Stomach (tissue), 8 donors: ENCODE measurements at regions not wholly inside any gene's neighbourhood (a gene's known extent, or its start where the extent isn't known, plus 50 kb on each side); places are given as distances from the start of the nearest gene placed in this dataset.
"Not testable (repeated sequence)": the region's sequence is repeated elsewhere in the genome, so short reads cannot be mapped to it uniquely, and the experiment has no call there.

ENCODE experiments used
- DNase-seq, 2 donors: peaks; one replicate each; pipeline versions ENCODE4 v3.0.0 to v3.0.0-alpha.2; 2013 to 2019
- H3K27ac ChIP-seq, 5 donors: fragments of 200-600 bp in 4 of 5; sonication (generic) in 4 of 5; one replicate each; pipeline ENCODE4 v1.5.1; 2013 to 2019; ENCODE audit warnings: mild to moderate bottlenecking in 1 of 5, moderate library complexity in 1 of 5
- H3K27me3 ChIP-seq, 3 donors: fragments of 200-600 bp; sonication (generic); one replicate each; pipeline ENCODE4 v1.5.1; 2017 to 2019; ENCODE audit warnings: mixed run types in 1 of 3
- H3K36me3 ChIP-seq, 4 donors: fragments of 200-600 bp; sonication (generic); 1 replicate in 3 of 4; 2 replicates in 1 of 4; pipeline ENCODE4 v1.5.1; 2016 to 2019
- H3K4me1 ChIP-seq, 4 donors: fragments of 200-600 bp; sonication (generic); one replicate each; pipeline ENCODE4 v1.5.1; 2016 to 2019
- H3K4me3 ChIP-seq, 4 donors: fragments of 200-600 bp; sonication (generic) in 3 of 4; one replicate each; pipeline ENCODE4 v1.5.1; 2016 to 2019; ENCODE audit warnings: mild to moderate bottlenecking in 1 of 4
- H3K9me3 ChIP-seq, 4 donors: fragments of 200-600 bp; sonication (generic); one replicate each; pipeline ENCODE4 v1.5.1; 2016 to 2019
- EP300 ChIP-seq: sonication (generic); formaldehyde crosslinking; IDR thresholded peaks from one replicate; pipeline ENCODE4 v1.6.1; 2017; ENCODE audit warnings: antibody characterized with exemption
- POLR2A ChIP-seq, 4 donors: fragments of 450-650 bp; IDR thresholded peaks; one replicate each; pipeline ENCODE4 v1.6.1; 2016; ENCODE audit warnings: antibody characterized with exemption in 4 of 4, control low read depth in 2 of 4, mild to moderate bottlenecking in 1 of 4, moderate library complexity in 1 of 4
- POLR2AphosphoS5 ChIP-seq, 3 donors: sonication (generic); formaldehyde crosslinking; IDR thresholded peaks; one replicate each; pipeline ENCODE4 v1.6.1; 2016; ENCODE audit warnings: antibody characterized with exemption in 3 of 3
- WGBS, 5 donors: extraction: QIAGEN DNeasy Blood & Tissue Kit in 3 of 5; methylation state at CpG; one replicate each; pipeline versions ENCODE4 v1.1.5 to v1.1.7; 2013 to 2018; 5-methylcytosine and 5-hydroxymethylcytosine counted together
- intact Hi-C: fragments of 100-400 bp; cut with DNase I; formaldehyde crosslinking; loops from one replicate; pipeline ENCODE4 v1.15.1; 2023; ENCODE audit warnings: low total_unique reads
- TF ChIP-seq, protein P1 (sequence below), 7 experiments: fragments of 450-650 bp in 4 of 7; fragments of 200-600 bp in 3 of 7; sonication (generic) in 3 of 7; IDR thresholded peaks; one replicate each; pipeline ENCODE4 v1.5.1; 2016 to 2019; ENCODE audit warnings: antibody characterized with exemption in 7 of 7, control low read depth in 2 of 7, mild to moderate bottlenecking in 1 of 7
- donor health status: healthy with polysubstance abuse.
- donor health status: Bipolar disorder and iron deficiency.
- donor health status: healthy.

DNA sequence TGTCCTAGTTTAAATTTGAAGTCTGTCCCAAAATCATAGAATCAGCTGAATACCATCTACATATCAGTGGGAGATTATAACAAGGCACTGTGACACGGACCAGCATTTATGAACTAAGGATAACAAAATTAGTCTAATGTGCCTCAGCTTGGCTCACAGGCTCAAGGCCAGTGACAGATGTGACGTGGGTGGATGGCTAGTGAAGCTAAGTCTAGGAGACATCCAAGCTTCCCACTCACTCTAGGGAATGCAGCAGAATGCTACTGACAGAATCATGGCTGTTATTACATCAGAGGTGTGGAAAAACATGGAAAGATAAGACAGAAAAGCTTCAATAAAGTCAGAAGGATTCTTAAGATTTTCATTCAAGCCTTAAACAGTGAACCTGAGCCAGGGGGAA lies 329.9 kb downstream of the NAF1 start:
- H3K4me1 ChIP-seq = no peaks in the 10 kb centered on the region
- intact Hi-C loops = no loop called here
- H3K36me3 ChIP-seq = no peaks in the 10 kb centered on the region
- no peaks in the 10 kb centered on the region for H3K27me3 ChIP-seq
- WGBS, 5 donors = 56 to 74% (median 71%) methylated on average over 2 of the region's 2 CpGs
- TF ChIP-seq EP300 (no peak), POLR2AphosphoS5 (IDR thresholded peaks at IDR 0.05) (no peak), POLR2A (IDR thresholded peaks at IDR 0.05) (no peak)
- TF ChIP-seq, protein P1, sequence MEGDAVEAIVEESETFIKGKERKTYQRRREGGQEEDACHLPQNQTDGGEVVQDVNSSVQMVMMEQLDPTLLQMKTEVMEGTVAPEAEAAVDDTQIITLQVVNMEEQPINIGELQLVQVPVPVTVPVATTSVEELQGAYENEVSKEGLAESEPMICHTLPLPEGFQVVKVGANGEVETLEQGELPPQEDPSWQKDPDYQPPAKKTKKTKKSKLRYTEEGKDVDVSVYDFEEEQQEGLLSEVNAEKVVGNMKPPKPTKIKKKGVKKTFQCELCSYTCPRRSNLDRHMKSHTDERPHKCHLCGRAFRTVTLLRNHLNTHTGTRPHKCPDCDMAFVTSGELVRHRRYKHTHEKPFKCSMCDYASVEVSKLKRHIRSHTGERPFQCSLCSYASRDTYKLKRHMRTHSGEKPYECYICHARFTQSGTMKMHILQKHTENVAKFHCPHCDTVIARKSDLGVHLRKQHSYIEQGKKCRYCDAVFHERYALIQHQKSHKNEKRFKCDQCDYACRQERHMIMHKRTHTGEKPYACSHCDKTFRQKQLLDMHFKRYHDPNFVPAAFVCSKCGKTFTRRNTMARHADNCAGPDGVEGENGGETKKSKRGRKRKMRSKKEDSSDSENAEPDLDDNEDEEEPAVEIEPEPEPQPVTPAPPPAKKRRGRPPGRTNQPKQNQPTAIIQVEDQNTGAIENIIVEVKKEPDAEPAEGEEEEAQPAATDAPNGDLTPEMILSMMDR (IDR thresholded peaks at IDR 0.05) = no peak
- no peak overlapping the region for H3K4me3 ChIP-seq
- peaks cover 0 to 5% (median 0%) of the 10 kb centered on the region in 4 donors for H3K9me3 ChIP-seq
- no peak for DNase-seq
- H3K27ac ChIP-seq = no peak overlapping the region

- DNase-seq, H3K9me3 ChIP-seq, H3K36me3 ChIP-seq, intact Hi-C loops, H3K27ac ChIP-seq, H3K4me3 ChIP-seq, H3K4me1 ChIP-seq, H3K27me3 ChIP-seq: not testable (repeated sequence)
- WGBS, 5 donors = 81 to 89% (median 85%) methylated on average over 6 of the region's 6 CpGs
Measured at GRCh38 chr4:162836258-162836657, 330.4 kb downstream of the NAF1 start.

DNA sequence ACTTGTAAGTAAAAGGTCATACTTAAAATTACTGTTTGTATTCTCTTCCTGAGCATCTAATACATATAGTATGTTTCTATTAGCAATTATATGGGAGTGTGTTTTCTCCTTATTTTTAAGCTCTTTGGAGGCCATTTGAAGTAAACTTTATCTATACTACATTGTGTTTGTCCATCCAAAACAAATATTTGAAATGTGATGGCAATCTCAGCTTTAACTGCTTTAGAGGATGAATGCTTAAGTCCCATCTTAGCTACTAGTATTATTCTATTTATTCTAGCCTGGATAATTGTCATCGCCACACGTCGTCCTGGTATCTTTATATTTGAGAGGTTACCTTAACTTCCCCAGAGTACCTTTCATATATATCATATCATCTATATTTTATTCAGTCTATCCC lies 335.8 kb downstream of the NAF1 start:
- intact Hi-C loops = no loop called here
- Histone ChIP-seq H3K36me3 (no peaks in the 10 kb centered on the region), H3K4me3 (no peak overlapping the region), H3K9me3 (peaks cover 0 to under 1% (median 0%) of the 10 kb centered on the region in 4 donors), H3K4me1 (no peaks in the 10 kb centered on the region), H3K27ac (no peak overlapping the region), H3K27me3 (no peaks in the 10 kb centered on the region)
- WGBS, 5 donors = 40 to 62% (median 53%) methylated on average over 3 of the region's 3 CpGs
- TF ChIP-seq, protein P1 (IDR thresholded peaks at IDR 0.05) = no peak
- TF ChIP-seq EP300 (no peak), POLR2AphosphoS5 (IDR thresholded peaks at IDR 0.05) (no peak), POLR2A (IDR thresholded peaks at IDR 0.05) (no peak)
- no peak for DNase-seq

- H3K4me1 ChIP-seq, H3K27ac ChIP-seq, H3K27me3 ChIP-seq, H3K36me3 ChIP-seq, intact Hi-C loops, H3K4me3 ChIP-seq, DNase-seq: not testable (repeated sequence)
- peaks cover 0 to 26% (median 18%) of the 10 kb centered on the region in 4 donors for H3K9me3 ChIP-seq
- WGBS, 5 donors = 87 to 93% (median 90%) methylated on average over 9 of the region's 9 CpGs
Measured at GRCh38 chr4:162817374-162817773, 349.3 kb downstream of the NAF1 start.

DNA sequence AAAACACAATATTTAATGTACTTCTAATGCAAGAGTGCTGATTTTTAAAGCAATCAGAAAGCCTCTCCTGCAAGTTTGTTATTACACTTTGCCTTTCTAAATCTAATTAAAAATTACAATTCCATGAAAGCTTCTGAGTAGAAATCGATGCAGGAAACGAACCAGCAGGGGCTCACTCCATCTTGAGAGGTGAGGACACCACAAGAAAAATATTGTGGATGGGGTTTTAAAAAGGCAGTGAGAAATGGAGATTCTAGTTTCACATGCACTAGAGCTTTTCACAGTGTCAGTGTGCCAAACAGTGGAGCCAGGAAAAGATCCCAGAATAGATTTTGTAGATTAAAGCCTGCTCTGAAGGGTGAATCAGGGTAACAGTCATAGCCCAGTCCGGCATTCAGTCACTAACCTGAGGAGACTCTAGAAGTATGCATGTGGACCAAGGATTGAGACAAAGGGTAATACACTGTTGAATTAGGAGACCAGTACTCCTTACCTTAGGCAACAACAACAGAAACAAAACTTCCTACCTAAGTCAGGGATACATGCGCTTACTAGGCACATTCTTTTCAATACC lies 362.3 kb downstream of the NAF1 start:
- H3K36me3 ChIP-seq = no peaks in the 10 kb centered on the region
- no peak overlapping the region for H3K27ac ChIP-seq
- intact Hi-C loops = no loop called here
- no peak for TF ChIP-seq POLR2AphosphoS5 (IDR thresholded peaks at IDR 0.05)
- no peak for TF ChIP-seq POLR2A (IDR thresholded peaks at IDR 0.05)
- TF ChIP-seq EP300 = no peak
- TF ChIP-seq, protein P1 (IDR thresholded peaks at IDR 0.05) = no peak
- H3K27me3 ChIP-seq = no peaks in the 10 kb centered on the region
- H3K9me3 ChIP-seq = peaks cover 0 to 6% (median 0%) of the 10 kb centered on the region in 4 donors
- 74 to 84% (median 82%) methylated on average over 4 of the region's 4 CpGs for WGBS, 5 donors
- DNase-seq = no peak
- no peaks in the 10 kb centered on the region for H3K4me1 ChIP-seq
- H3K4me3 ChIP-seq = no peak overlapping the region
